GM12874 (cell line): ENCODE measurements at regions not wholly inside any gene's neighbourhood (a gene's known extent, or its start where the extent isn't known, plus 50 kb on each side); places are given as distances from the start of the nearest gene placed in this dataset.

Experiments
- CTCF ChIP-seq: IDR thresholded peaks from 2 replicates; pipeline ENCODE4 v1.5.1; 2011; ENCODE audit warnings: low read depth, mild to moderate bottlenecking, control low read depth, low read length, moderate library complexity; ENCODE audit not compliant: insufficient read depth

GRCh38 chr4:149296503-149296902 is 519.1 kb downstream of the IQCM start:
- TF ChIP-seq CTCF, result no peak

GRCh38 chr4:149296084-149296483 is 519.6 kb downstream of the IQCM start:
- TF ChIP-seq CTCF, result no peak

GRCh38 chr4:149294601-149295000 is 521.0 kb downstream of the IQCM start:
- TF ChIP-seq CTCF, result no peak

- TF ChIP-seq CTCF, result no peak
Observed at GRCh38 chr4:149293046-149293649, 522.5 kb downstream of the IQCM start.

GRCh38 chr4:149292425-149293007 is 523.1 kb downstream of the IQCM start:
- no peak for TF ChIP-seq CTCF

GRCh38 chr4:149291463-149291862 is 524.2 kb downstream of the IQCM start:
- TF ChIP-seq CTCF, result no peak

GRCh38 chr4:149280806-149281205 is 534.8 kb downstream of the IQCM start:
- TF ChIP-seq CTCF, result no peak
